Body of pancreas (tissue), 4 donors: ENCODE measurements at regions not wholly inside any gene's neighbourhood (a gene's known extent, or its start where the extent isn't known, plus 50 kb on each side); places are given as distances from the start of the nearest gene placed in this dataset.

ENCODE experiments used
- ATAC-seq: fragments of 150-250 bp; one replicate; pipeline ENCODE4 v1.9.1; 2016
- DNase-seq, 4 donors: peaks; one replicate each; pipeline ENCODE4 v3.0.0-alpha.2; 2019
- H3K27ac ChIP-seq, 4 donors: fragments of 200-600 bp; sonication (generic); 1 replicate in 3 of 4; 2 replicates in 1 of 4; pipeline versions ENCODE4 v1.5.1 to v1.6.1; 2016 to 2019; ENCODE audit warnings: mild to moderate bottlenecking in 1 of 4, mixed read lengths in 1 of 4, moderate library complexity in 1 of 4
- H3K27me3 ChIP-seq, 2 donors: fragments of 200-600 bp; sonication (generic); one replicate each; pipeline ENCODE4 v1.6.0; 2016; ENCODE audit warnings: mild to moderate bottlenecking in 1 of 2
- H3K36me3 ChIP-seq, 2 donors: fragments of 200-600 bp; sonication (generic); replicated peaks in 1 of 2; 2 replicates each; pipeline ENCODE4 v1.5.1; 2016; ENCODE audit warnings: low read depth in 2 of 2; ENCODE audit not compliant: insufficient read depth in 1 of 2
- H3K4me1 ChIP-seq: fragments of 200-600 bp; sonication (generic); one replicate; pipeline ENCODE4 v1.6.0; 2016
- H3K4me3 ChIP-seq, 2 donors: fragments of 200-600 bp; sonication (generic); 1 replicate in 1 of 2; 2 replicates in 1 of 2; pipeline ENCODE4 v1.5.1; 2016 to 2019
- H3K9me3 ChIP-seq, 3 donors: fragments of 200-600 bp; sonication (generic); 1 replicate in 2 of 3; 2 replicates in 1 of 3; pipeline ENCODE4 v1.5.1; 2016
- CTCF ChIP-seq, 7 experiments: fragments of 450-650 bp in 4 of 7; fragments of 200-600 bp in 3 of 7; sonication (generic) in 3 of 7; IDR thresholded peaks; one replicate each; pipeline ENCODE4 v1.5.1; 2016 to 2019; ENCODE audit warnings: antibody characterized with exemption in 7 of 7
- POLR2A ChIP-seq, 3 donors: fragments of 450-650 bp; IDR thresholded peaks; one replicate each; pipeline ENCODE4 v1.6.1; 2016; ENCODE audit warnings: antibody characterized with exemption in 3 of 3, mild to moderate bottlenecking in 2 of 3
- whole genome bisulfite sequencing, 2 donors: methylation state at CpG; one replicate each; pipeline ENCODE4 v1.1.5; 2017; 5-methylcytosine and 5-hydroxymethylcytosine counted together
- intact Hi-C: fragments of 100-400 bp; cut with DNase I; formaldehyde crosslinking; loops from one replicate; pipeline ENCODE4 v1.15.1; 2023

DNA sequence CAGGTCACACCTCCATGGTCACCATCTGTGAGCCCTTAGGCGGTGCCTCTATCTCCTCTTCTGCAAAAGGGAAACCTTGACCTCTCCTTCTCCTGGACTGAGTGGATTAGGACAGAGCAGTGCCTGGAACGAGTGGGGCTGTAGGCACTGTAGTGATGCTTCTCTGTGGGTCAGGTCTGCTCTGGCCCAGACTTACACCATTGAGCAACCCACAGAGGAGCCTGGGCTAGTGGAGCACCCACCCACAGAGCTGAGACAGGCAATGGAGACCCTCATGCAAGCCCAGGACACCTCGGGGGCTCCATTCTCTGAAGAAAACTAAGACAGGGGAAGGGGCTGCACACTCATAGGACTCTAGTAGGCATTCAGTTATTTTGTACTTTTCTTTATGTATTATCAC is 400.6 kb downstream of the GADD45G start:
- H3K27me3 ChIP-seq: no peaks in the 10 kb centered on the region
- TF ChIP-seq CTCF (IDR thresholded peaks at IDR 0.05): no peak
- TF ChIP-seq POLR2A (IDR thresholded peaks at IDR 0.05): no peak
- H3K4me3 ChIP-seq: no peak overlapping the region
- ATAC-seq (no peak), DNase-seq (no peak)
- no peaks in the 10 kb centered on the region for H3K36me3 ChIP-seq
- H3K9me3 ChIP-seq: no peaks in the 10 kb centered on the region
- intact Hi-C loops: no loop called here
- peaks cover 28% of the 10 kb centered on the region for H3K4me1 ChIP-seq
- WGBS, 2 donors: 90 to 100% methylated on average over 2 to 3 of the region's 3 CpGs
- H3K27ac ChIP-seq: no peak overlapping the region

DNA sequence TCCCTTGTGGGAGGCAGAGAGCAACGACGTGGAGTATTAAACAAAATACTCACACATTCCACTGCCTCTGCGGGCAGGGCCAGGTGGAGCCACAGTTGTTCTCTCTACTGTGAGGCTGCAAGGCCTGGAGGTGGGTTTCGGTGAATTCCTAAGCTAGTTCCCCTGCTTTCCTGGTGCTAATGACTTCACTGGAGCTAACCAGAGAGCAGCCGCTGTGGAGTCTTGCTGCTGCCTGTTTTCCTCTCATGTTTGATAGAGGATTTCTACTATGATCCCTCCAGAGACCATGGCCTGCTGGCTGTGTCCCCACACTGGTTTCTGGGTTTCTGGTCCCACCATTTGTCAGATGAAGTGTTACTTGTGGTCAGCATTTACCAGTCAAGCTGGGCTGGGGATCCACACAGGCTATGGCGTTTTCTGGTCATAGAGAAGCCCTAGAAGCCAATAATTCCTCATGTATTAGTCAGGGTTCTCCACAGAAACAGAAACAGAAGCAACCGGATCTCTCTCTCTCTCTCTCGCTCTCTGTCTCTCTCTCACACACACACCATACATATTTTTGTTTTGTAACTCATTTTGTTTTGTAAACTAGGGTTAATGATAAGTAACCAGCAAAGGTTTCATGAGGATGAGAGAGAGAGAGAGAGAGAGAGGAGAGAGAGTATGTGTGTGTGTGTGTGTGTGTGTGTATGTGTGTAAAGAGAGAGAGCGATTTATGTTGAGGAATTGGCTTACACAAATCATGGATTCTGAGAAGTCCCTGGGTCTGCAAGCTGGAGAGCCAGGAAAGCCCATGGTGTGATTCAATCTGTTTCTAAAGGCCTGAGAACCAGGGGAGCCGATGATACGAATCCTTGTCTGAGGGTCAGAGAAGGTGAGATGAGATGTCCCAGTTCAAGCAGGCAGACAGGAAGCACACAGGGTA is 403.0 kb downstream of the GADD45G start:
- intact Hi-C loops: no loop called here

GRCh38 chr9:90009447-90009846 is 404.6 kb downstream of the GADD45G start:
- no peaks in the 10 kb centered on the region for H3K36me3 ChIP-seq
- DNase-seq (no peak), ATAC-seq (no peak)
- intact Hi-C loops: no loop called here
- H3K4me1 ChIP-seq: peaks cover 13% of the 10 kb centered on the region
- H3K27me3 ChIP-seq: no peaks in the 10 kb centered on the region
- H3K9me3 ChIP-seq: no peaks in the 10 kb centered on the region
- WGBS, 2 donors: 60 to 80% methylated on average over 4 of the region's 4 CpGs
- H3K27ac ChIP-seq: no peak overlapping the region
- no peak overlapping the region for H3K4me3 ChIP-seq
- TF ChIP-seq POLR2A (IDR thresholded peaks at IDR 0.05): no peak
- TF ChIP-seq CTCF (IDR thresholded peaks at IDR 0.05): no peak

More for the DNA sequence above, 403.0 kb downstream of the GADD45G start:
- H3K4me3 ChIP-seq: no peak overlapping the region
- no peak for TF ChIP-seq POLR2A (IDR thresholded peaks at IDR 0.05)
- TF ChIP-seq CTCF (IDR thresholded peaks at IDR 0.05): no peak
- no peak for DNase-seq
- H3K36me3 ChIP-seq: no peaks in the 10 kb centered on the region
- WGBS, 2 donors: 85 to 88% methylated on average over 11 of the region's 11 CpGs
- no peak for ATAC-seq
- H3K27me3 ChIP-seq: no peaks in the 10 kb centered on the region
- H3K9me3 ChIP-seq: no peaks in the 10 kb centered on the region
- peaks cover 11% of the 10 kb centered on the region for H3K4me1 ChIP-seq
- H3K27ac ChIP-seq: no peak overlapping the region

DNA sequence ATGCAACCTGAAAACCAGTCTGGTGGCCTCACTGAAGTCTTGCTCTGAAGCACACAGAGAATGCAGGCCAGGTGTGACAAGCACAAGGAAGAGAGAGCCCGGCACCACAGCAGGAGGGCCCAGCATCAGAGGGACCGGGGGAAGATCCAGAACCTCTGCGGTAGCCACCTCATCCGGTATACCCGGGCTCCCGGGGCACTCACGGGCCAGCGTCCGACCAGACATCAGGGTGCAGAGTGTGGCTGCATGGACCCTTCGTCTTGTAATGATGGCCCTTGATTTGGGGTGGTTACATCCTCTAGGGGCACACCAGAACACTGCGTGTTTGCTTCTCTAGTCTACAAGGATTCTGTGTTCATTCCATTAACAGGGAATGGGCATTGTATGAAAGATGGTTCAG is 406.0 kb downstream of the GADD45G start:
- Histone ChIP-seq H3K36me3 (no peaks in the 10 kb centered on the region), H3K9me3 (no peaks in the 10 kb centered on the region), H3K27me3 (no peaks in the 10 kb centered on the region), H3K4me3 (no peak overlapping the region), H3K4me1 (peaks cover 13% of the 10 kb centered on the region), H3K27ac (no peak overlapping the region)
- ATAC-seq (no peak), DNase-seq (no peak)
- 88 to 95% methylated on average over 8 to 11 of the region's 11 CpGs for WGBS, 2 donors
- no peak for TF ChIP-seq POLR2A (IDR thresholded peaks at IDR 0.05)
- no peak for TF ChIP-seq CTCF (IDR thresholded peaks at IDR 0.05)
- intact Hi-C loops: no loop called here

DNA sequence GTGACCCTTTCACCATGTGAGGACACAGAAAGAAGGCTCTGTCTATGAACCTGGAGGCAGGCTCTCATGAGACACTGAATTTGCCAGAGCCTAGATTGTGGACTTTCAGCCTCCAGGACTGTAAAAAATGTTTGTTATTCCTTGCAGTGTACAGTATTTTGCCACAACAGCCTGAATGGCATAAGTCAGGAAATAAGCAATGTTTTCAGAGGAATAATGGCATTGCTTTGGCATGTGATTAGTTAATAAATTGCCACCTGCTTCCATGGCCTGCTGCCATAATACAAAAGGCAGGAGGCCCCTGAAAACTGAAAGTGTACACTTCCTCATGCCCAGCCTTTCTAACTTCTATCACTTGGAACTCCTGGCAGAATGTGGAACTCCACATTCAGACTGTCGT is 408.1 kb downstream of the GADD45G start:
- Histone ChIP-seq H3K36me3 (no peaks in the 10 kb centered on the region), H3K4me3 (no peak overlapping the region), H3K9me3 (no peaks in the 10 kb centered on the region), H3K27ac (peak overlapping the region in 2 of 4 donors; percentile 13 to 21), H3K27me3 (no peaks in the 10 kb centered on the region), H3K4me1 (peaks cover 13% of the 10 kb centered on the region)
- 0 to 10% methylated on average over 1 of the region's 1 CpG for WGBS, 2 donors
- peak; percentile 69 for ATAC-seq
- intact Hi-C loops: no loop called here
- peak; percentile 38 to 69 (median 51) for DNase-seq
- TF ChIP-seq POLR2A (IDR thresholded peaks at IDR 0.05): no peak
- TF ChIP-seq CTCF (IDR thresholded peaks at IDR 0.05): no peak
